Fibroblast of villous mesenchyme (primary cell): ENCODE measurements at regions not wholly inside any gene's neighbourhood (a gene's known extent, or its start where the extent isn't known, plus 50 kb on each side); places are given as distances from the start of the nearest gene placed in this dataset.

Experiments used
- DNase-seq: peaks from one replicate; pipeline ENCODE4 v3.0.0-alpha.2; 2010; ENCODE audit warnings: low read depth
- H3K4me3 ChIP-seq: 2 replicates; pipeline ENCODE4 v1.5.1; 2011; ENCODE audit warnings: low read depth, mild to moderate bottlenecking, low read length
- CTCF ChIP-seq: IDR thresholded peaks from 2 replicates; pipeline ENCODE4 v1.5.1; 2012; ENCODE audit warnings: low read depth, mild to moderate bottlenecking, low read length; ENCODE audit not compliant: insufficient read depth

GRCh38 chr21:16176570-16176969 lies 446.8 kb downstream of the USP25 start:
- H3K4me3 ChIP-seq: no peak overlapping the region
- DNase-seq: no peak
- no peak for TF ChIP-seq CTCF

GRCh38 chr21:16177532-16177931 lies 447.8 kb downstream of the USP25 start:
- H3K4me3 ChIP-seq: no peak overlapping the region
- no peak for TF ChIP-seq CTCF
- DNase-seq: no peak

- H3K4me3 ChIP-seq: no peak overlapping the region
- no peak for TF ChIP-seq CTCF
- DNase-seq: no peak
Observed at GRCh38 chr21:16179773-16180172, 450.0 kb downstream of the USP25 start.

GRCh38 chr21:16180614-16181013 lies 450.8 kb downstream of the USP25 start:
- no peak for DNase-seq
- no peak for TF ChIP-seq CTCF
- no peak overlapping the region for H3K4me3 ChIP-seq

GRCh38 chr21:16181018-16181417 lies 451.2 kb downstream of the USP25 start:
- no peak for TF ChIP-seq CTCF
- no peak overlapping the region for H3K4me3 ChIP-seq
- DNase-seq: peak; percentile 42

- no peak for TF ChIP-seq CTCF
- no peak overlapping the region for H3K4me3 ChIP-seq
- no peak for DNase-seq
Observed at GRCh38 chr21:16185766-16186165, 456.0 kb downstream of the USP25 start.

- no peak overlapping the region for H3K4me3 ChIP-seq
- peak; percentile 51 for DNase-seq
- TF ChIP-seq CTCF: no peak
Observed at GRCh38 chr21:16186742-16187141, 457.0 kb downstream of the USP25 start.
